Midbrain (tissue), 1 donor: ENCODE measurements at regions not wholly inside any gene's neighbourhood (a gene's known extent, or its start where the extent isn't known, plus 50 kb on each side); places are given as distances from the start of the nearest gene placed in this dataset.
"Not testable (repeated sequence)": the region's sequence is repeated elsewhere in the genome, so short reads cannot be mapped to it uniquely, and the experiment has no call there.

Experiments
- DNase-seq: peaks from one replicate; lab custom pipeline; 2025; lab: John Stamatoyannopoulos, UW

DNA sequence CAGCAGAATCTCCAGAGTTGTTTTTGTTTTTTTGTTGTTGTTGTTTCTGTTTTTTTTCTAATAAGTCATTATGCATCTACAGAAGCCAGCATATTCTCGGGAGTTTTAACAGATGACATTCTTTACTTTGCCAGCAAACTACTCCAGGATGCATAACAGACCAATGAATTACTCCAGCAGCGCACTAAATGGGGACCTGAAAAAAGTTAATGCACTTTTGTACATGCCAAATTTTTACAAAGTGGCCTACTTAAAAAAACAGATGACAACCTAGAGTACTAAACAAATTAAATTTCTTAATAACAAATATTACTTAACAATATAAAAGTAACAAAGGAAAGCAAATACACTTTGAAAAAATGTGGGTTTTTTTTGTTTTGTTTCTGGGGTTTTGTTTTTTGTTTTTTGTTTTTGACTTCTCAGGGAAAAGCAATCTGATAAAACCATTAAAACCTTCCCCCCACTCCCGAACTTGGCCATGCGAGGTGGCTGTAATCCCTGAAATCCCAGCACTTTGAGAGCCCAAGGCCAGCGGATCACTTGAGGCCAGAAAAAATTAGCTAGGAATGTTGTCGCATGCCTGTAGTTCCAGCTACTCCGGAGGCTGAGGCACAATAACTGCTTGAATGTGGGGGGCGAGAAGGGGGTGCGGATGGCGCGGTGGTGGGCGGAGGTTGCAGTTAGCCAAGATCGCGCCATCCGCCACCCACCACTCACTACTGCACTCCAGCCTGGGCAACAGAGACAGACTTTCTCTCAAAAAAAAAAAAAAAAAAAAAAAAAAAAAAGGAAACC lies 352.4 kb downstream of the CETN3 start:
- DNase-seq, result no peak

DNA sequence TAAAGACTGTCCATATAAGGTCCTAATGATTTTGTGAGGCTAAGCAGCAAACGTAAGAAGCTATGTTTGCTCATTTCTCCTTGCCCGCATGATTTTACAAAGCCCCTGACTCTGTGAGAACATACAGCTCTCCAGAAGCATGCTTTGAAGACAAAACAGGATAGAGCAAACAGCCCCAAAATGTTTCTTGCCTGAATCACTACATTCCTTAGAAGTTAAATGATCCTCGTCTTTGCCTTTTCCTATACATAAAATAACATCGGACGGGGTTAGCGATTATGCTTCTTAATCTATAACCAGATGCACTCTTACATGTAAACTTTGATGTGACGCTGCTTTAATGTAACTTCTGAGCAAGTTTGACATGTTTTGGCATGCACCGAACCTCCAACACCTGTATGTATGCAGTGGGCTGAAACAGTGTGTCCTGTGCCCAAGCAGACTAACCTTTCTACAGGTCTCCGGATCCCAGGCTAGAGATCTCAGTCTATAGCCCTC lies 353.7 kb downstream of the CETN3 start:
- DNase-seq, result no peak

DNA sequence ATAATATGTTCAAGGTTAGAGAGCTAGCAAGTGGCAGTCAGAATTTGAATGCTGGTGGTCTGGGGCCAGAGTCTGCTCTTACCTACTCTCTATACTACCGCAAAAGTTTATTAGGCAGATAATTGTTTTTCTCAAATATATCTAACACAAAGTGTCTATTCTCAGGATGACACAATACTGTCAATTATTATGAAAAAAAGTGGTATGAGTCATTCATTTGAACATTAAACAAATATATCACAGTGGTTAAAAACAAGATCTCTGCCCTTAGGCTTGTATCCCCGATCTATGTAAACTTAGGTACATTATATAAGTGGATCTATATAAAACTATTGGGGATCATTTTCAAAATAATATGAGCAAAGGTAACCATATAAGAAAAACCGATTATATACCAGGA lies 354.9 kb downstream of the CETN3 start:
- DNase-seq, result no peak

DNA sequence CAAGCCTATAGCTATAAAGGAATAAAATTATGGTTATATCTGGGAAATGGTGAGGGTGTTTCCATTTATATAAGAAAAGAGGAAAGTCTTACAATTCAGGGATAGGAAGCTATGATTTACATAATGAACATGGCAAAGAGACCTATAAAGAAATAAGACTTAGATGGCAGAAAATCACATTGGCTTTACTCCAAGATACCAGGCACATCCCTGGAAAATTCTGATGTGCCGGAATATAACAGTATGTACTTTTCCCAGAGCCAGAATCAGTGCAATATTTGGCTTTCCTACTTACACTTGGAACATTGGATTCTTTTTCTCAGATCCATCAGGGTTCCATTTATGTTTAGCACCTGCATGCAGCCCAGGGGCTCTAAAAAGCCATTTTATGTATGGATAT lies 357.8 kb downstream of the CETN3 start:
- no peak for DNase-seq

DNA sequence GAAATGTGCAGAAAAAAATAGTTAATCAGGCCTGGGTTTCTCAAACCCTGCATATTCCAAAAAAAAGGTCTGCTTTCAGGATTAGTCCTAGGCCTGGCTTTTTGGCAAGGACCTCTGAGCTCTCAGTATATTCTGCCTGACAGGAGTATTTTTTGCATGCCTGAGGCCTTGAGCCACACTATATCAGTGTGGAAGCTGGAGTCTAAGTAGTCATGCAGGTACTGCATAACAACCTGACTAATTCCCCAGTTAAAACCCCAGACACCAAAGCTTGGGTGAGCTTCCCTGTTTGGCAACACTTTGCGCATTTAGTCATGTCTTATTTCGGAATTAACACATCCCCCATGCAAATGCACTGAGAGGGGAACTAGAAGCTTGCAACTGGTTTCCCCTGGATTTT lies 359.5 kb downstream of the CETN3 start:
- no peak for DNase-seq

DNA sequence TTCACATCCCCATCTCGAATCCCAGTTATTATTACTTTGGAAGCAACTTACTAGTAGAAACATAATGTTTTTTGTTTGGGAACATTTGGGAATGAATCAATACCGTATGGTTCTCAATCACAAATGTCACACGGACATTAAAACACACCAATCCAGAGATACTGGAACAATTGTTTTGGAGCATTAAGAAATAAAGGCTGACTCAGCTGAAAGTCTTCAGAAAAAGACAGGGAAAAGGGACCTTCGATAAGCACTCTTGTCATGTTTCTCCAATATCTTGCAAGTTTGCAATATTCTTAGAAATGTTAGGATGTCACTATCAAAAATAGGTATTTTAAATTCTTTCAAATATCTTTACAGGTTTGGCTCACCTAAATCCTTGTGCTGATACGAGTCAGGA lies 362.4 kb downstream of the CETN3 start:
- DNase-seq, result no peak

DNA sequence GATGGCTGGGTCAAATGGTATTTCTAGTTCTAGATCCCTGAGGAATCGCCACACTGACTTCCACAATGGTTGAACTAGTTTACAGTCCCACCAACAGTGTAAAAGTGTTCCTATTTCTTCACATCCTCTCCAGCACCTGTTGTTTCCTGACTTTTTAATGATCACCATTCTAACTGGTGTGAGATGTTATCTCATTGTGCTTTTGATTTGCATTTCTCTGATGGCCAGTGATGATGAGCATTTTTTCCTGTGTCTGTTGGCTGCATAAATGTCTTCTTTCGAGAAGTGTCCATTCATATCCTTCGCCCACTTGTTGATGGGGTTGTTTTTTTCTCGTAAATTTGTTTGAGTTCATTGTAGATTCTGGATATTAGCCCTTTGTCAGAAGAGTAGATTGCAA lies 369.5 kb downstream of the CETN3 start:
- not testable (repeated sequence) for DNase-seq

DNA sequence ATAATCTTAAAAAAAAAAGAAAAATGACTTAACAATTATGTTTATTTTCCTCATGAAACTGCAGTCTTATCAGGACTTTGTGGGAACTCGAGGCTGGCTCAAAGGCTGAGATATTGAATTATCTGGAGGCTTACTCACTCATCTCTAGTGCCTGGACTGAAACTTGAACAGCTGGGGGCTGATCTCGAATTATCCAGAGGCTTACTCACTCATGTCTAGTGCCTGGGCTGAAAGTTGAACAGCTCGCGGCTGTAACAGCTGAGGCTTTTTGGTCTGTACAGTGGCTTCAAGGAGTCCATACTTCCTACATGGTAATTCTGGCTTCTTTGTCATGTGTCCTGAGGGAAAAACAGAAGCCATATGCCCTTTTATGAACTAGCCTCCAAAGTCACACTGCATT lies 371.9 kb downstream of the CETN3 start:
- no peak for DNase-seq

DNA sequence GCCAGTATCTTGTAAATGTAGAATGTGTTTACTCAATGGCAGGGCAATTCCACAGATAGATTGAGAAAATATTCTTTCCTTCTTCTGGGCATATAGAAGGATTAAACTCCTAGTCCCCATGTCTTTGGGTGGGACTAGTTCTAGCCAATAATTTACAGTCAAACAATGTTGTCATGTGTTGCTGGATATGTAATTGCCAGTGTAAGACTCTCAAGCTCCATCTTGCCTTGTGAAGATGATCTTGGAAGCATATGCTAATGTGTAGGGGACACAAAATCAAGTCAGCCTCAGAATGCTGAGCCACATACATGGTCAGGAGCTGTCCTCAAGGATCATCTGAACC lies 386.9 kb downstream of the CETN3 start:
- no peak for DNase-seq

DNA sequence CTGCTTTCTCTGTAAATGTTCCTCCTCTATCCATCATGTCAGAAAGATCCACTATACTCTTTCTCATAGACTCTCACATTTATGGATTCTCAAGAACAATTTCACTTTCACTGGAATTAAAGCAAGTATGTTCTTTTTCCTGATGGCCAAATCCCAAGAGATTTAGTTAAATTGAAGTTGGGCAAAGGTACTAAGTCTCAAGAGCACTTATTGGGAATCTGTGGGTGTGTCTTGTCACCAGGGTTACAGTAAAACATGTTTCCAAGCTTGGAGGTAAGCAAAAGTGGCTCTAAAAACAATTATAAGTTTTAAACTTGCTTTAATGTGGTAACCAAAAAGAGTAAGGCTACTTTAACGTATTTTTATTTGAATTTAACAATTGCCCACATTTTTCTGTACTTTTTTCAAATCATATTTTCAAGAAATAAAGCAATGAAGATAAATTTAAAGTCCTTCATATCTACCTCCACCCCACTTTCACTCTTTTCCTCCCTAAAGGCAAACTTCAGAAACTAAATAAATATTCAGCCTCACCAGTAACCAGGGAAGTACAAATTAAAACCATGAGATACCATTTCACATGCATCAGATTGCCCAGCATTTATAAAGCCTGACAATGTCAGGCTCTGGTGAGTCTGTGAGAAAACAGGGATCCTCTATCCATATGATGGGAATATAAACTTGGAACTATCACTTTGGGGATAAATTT lies 387.4 kb downstream of the CETN3 start:
- no peak for DNase-seq

DNA sequence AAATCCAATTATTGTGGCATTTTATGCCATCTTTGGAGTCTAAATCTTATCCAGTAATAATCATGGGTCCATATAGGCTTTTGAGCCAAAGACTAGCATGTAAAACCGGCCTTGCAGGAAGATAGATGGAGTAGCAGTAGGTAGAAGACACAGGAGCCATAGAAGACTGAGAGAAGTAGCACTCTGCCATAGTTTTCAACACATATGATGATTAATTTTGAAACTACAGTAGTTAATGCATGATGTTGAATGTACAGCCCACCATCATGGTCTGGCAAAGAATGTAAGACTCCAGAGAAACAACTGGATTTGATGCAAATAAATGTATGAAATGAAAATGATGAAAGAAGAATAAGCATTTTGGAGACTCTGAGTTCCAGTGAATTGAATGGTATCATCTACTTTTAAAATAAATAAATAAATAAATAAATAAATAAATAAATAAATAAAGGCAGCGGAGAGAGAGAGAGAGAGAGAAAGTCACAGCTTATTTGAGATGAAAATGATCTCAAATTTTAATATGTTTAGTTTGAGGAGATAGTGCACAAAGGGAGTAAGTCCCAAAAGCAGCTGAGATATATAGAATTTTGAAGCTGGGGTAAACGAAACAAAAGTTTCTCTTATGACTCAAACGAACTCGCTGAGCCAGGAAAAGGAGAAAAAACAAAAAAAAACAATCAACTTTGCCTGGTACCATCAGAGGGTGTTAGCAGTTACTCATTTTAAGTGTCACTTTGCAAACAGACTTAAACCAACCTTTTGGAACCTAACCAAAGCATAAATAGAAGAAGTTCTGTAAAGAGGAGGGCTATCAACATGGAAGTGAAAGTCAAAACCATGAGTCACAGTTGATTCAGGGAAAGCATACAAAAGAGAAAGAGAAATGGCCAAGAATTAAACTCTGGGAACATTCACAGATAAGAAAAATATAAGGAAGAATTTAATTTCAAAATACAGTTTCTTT lies 388.7 kb downstream of the CETN3 start:
- DNase-seq, result peak; percentile 10

DNA sequence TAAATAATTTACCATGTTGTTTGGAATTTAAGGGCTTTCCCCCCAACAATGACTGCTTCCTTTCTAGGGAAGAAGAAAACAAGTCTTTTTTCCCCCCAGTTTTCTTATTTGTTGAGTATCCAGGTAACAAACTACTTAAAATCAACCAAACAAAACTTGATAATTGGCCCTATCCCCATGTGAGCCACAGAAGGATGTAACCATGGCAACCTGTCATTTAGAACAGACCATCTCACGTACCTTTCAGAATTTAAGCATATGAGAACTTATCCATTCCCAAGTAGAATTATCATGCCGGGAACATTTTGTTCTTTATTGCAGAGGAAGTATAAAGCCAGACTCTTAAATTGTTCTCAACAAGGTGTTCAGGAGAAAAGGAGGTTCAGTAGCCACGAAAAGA lies 392.3 kb downstream of the CETN3 start:
- no peak for DNase-seq

DNA sequence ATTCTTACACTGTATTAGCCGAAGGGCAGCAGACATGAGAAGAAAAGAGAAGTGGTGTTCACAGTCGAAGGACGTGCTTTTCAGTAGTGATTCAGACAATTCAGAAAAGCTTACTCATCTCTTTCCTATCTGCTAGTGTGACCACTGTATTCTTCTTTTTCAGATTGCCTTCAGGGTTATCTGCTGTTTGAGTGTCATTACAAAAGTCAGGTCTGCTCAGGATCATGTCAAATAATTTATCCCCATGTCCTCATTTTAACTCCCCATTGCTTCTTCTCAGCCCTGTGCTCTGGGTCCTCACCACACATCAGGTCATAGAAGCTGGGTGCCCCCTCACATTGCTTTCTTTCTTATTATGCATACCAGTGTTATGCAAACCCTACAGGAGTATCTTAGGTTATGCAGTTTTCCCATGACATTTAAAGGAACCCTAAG lies 394.0 kb downstream of the CETN3 start:
- no peak for DNase-seq

DNA sequence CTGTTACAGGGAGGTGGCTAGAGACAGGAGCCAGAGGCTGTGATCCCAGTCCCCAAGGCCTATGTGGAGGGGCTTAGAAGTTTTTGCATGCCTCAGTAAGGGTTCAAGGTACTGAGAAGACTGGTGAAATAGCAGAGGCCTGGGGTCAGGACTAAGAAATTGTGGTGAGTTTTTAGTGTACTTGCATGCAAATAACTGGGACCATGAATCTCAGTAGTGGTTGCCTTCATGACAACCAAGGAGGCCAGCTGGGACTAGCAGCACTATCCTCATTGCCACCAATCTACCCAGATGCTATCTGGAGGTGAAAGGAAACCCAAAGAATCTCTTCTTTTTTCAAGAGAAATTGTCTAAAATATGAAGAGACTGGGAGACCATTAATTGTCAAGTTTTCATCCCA lies 395.1 kb downstream of the CETN3 start:
- no peak for DNase-seq

DNA sequence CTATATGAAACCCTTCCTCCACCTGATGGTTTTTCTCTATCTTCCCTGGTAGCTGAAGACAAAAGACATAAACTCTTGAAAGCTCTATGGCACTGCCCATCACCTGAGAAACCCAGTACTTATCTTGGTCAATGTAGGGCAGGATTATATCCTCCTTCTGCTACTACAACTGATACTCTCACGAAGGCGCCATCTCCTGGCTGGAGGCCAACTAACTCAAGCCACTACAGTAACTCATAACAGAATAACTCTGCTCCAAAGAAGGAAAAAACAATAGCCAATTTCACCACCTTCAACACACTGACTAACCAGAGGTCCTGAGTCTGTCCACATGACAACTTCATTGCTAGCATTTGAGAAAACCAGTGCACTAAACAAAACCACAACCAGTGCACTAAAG lies 409.2 kb downstream of the CETN3 start:
- DNase-seq, result no peak

DNA sequence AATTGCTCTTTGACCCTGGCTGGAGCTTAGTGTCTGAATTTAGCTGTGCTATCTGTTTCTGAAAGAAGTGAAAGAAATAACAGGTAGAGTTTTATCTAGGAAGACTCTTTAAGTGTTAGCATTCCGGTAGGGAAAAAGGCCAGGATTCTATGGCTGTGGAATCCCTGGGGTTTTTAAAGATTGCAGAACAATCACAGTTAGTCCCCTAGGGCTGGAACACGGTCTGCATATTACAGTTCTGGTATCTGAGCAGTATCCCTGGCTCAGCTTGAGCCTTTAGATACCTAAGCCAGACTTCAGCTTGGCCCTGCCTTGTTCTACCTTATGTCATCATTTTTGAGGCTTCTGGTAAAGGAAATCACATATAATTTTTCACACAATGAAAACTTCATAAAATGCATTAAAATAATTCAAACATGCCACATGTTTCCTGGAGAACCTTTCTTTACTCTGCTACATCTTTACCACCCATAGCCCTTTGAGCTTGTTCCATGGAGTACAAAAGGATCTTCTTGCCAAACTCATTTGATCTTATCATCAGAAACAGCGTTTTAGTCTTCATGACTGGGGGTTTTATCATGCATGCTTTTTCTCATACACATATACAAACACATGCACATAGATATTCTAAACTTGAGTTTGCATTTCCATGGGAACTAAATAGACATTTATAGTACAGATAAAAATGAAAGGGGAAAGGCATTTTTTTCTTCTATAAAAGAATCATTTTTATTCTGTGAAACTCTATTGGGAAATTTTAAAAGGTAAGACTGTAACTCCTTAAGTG lies 410.8 kb downstream of the CETN3 start:
- no peak for DNase-seq

DNA sequence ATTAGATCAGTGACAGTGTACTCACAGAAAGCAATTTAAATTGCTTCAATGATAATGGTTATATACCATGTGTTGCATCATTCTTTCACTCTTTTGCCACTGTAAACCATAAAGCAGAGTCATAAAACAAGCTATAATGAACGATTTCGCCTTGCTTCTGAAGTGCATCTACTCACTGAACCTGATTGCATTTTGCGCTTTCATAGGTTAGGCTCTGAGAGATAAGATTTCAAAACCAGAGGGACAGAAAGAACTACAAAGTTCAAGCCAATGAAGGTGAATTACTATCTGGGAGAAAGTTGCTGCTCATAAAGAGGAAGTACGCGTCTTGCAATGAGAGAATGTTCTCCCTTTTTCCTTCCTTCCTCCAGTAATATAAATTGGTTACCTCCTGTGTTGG lies 412.7 kb downstream of the CETN3 start:
- DNase-seq, result no peak

DNA sequence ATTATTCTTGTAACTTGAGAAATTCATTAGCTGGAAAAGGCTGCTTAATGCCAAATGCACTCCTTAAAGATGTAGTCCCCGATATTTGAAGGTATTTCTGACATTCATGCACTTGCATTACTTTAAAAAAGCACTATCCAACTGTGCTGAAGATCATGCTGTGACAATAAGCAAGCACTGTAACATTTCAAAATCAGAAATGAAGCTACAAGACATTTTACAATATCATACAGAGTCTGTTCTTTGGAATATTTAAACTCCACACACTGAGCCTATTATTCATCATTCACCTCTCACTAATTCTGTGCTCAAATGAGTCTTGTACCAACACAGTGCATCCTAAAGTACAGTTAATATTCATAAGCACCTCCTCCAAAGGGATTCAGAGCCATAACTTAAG lies 413.2 kb downstream of the CETN3 start:
- no peak for DNase-seq

DNA sequence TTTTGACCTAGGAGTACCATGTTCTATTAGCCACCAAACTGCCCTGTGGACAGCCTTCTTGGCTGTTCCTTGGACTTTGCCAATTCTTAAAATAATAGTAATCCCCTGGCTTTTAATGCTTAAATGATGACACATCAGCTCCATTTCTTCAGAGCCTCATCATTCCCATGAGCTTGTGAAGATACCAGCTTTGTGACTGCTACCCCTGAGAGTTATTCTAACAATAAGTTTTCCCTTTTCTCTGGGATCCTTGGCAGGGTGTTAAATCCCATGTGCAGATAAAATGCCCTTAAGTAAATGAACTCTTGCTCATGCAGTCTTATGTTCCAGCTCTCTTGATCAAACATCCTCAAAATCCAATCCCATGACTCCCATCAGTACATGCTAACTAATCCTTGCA lies 415.3 kb downstream of the CETN3 start:
- no peak for DNase-seq

DNA sequence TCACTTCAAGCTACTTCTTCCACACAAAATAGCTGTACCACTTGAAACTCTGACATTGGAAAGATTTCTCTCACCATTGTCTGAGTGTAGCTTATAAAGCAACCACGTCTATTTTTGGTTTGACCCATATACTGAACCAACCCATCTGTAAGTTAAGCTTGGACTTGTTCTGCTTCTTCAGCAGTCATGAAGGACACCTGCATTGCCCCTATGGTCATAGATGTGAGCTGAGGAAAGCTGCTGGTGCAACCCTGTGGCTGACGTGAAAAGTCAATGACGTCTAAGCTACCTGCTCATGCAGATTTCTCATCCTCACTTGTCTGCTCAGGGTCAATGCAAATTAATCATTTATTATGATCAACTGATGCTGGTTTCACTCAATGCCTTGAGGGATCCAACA lies 417.4 kb downstream of the CETN3 start:
- DNase-seq, result no peak

DNA sequence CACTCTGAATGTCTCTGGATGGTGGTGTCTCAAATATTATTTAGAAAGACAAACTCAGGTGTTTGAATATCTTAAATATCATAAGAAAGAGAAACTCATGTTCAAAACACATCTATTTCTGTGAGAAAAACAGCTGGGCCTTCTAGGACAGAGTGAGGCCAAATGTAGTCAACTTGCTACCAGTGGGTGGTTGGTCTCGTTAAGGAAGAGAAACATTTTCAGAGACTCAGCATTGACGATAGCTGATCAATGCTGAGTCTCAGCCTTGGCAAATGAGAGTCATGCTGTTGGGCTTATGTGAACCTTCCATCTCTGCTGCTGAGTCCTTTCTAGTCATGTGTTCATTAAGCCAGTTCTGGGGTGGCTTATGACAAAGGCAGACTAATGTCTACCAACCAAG lies 418.0 kb downstream of the CETN3 start:
- DNase-seq, result no peak

DNA sequence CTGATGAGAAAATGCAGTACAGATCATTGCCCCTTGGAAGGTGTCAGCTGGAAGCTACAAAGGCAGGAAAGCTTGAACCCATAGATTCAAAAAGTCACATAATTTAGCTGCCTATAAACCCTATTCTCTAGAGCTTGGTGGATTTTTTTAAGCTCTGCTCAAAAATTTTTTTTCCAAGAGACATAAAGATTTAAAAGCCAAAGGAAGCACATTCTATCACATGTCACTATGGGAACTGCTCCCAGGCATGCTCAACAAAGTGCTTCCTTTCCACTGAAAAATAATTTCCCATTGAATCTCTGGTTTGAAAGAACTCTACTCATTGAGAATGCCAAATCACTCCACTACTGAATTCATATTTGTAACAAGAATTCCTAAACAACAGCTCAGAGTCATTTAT lies 419.8 kb downstream of the CETN3 start:
- no peak for DNase-seq
